ENCODE measurements at regions not wholly inside any gene's neighbourhood (a gene's known extent, or its start where the extent isn't known, plus 50 kb on each side); places are given as distances from the start of the nearest gene placed in this dataset.
A peak's percentile ranks its signal among the peaks of the same experiment; 100 is the strongest.

DNA sequence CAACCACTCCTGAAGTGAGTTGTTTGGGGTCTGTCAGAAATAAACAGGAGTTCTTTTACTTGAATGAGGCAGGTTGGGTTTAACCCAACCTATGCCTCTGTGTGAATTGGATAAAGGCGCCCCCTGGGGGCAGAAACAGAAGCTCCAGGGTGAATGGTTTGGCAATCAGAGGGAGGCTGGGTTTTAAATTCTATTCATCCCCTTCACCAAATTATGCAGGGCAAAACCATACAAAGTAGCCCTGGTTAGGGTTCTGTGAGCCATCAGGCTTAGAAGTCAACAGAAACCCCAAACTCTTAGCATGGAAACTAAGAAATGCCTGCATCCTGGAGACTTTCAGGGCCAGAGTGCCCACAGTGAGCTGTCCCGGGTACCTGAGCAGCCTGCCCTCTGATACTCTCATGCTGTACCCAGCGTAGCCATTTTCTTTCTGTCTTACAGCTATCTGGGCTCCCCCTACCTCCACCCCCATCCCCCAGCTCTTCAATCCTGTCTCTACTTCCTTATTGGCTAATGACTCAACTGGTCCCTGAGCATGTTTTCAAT is 241.5 kb downstream of the ICOS start:
- DNase-seq (ENCODE audit: low read depth, low spot score): peak; percentile 57

DNA sequence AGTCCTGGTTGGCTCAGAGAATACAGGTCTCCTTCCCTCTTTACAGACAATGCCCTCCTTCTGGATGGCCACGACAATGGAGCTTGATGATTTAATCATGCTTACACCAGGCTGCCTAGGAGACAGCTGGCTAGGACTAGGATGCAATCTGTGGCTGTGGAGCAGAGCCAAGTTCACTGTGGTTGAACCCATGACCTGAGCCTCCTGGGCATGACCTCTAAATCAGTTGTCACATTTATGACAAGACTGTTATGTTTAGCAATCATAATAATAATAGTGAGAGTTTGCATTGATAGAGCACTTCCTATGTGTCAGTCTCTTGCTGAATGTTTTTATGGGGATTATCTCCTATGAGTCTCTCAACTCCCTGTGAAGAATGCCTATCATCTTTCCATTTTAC is 244.1 kb downstream of the ICOS start:
- DNase-seq (ENCODE audit: low read depth, low spot score): no peak

DNA sequence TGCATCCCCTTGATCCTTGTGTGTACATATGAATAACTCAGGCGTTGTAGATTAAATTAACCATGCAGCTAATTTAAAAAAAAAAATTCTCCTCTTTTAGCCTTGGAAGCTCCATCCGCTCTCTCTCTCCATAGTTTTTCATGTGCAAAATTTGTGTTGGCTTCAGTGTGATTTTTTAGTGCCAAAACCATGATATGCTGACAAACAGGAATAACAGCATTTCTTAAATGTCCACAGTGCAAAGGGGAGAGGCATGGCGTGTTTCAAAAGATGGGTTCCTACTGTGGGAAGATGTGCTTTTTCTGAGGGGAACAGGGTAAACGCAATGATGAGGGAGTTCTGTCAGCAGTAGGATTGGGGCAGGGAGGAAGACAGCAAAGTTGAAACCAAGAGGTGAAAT is 247.0 kb downstream of the ICOS start:
- DNase-seq (ENCODE audit: low read depth, low spot score): no peak

DNA sequence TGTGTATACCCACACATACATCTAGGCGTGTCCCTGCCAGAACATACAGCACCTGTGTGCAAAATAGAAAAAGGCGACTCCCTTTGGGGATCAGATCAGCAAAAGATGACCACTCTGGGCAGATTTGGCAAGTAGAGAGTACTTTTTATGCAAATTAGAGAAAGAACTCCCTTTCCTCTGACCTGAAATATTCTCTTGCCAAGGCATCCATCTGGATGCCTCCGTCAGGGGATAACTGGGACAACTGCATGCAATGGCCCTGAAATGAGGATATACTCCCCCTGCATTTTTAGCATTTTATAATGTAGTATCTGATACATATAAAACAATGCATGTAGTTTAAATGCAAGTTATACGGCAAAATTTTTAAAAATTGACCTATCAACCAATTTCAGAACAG is 247.7 kb downstream of the ICOS start:
- no peak for DNase-seq (ENCODE audit: low read depth, low spot score)

DNA sequence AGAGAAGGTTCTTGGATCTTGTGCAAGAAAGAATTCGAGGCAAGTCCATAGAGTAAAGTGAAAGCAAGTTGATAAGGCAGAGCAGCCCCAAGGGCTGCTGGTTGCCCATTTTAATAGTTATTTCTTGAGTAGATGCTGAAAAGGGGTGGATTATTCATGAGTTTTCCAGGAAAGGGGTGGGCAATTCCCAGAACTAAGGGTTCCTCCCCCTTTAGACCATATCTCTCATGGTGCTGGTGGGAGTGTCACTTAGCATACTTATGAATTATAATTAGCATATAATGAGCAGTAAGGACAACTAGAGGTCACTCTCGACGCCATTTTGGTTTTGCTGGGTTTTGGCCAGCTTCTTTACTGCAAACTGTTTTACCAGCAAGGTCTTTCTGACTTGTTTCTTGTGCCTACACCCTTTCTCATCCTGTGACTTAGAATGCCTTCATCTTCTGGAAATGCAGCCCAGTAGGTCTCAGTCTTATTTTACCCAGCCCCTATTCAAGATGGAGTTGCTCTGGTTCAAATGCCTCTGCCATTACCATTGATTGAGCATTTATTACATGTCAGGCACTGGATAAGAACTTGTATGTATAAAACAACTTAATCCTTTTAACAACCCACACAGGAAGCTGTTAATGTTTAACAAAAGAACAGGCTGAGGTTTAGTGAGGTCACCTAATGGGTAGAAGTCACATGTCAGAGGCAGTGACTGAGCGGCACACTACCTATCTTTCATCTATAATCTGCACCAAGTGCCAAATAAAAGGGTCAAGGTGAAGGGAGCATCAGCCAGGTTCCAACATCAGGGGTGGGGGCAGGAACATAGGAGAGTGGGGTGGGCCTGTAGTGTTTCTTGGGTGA is 250.9 kb downstream of the ICOS start:
- no peak for DNase-seq (ENCODE audit: low read depth, low spot score)

DNA sequence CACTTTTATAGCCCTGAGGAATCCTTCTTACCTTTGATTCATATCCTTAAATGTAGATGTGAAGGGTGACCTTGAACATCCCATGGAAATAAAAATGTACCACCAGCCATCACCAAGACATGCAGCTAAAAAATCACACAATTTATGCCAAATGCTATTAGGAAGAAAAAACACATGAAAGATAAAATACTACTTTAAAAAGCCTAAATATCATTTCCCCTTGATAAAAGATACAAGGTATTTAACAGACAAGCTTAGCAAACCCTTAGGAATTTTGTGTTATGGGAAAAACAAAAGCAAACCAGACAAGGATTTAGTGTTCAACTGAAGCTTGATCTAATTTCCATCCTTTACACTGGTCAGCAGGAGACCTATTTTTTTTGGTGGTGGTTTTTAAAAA is 255.0 kb downstream of the ICOS start:
- no peak for DNase-seq (ENCODE audit: low read depth, low spot score)

DNA sequence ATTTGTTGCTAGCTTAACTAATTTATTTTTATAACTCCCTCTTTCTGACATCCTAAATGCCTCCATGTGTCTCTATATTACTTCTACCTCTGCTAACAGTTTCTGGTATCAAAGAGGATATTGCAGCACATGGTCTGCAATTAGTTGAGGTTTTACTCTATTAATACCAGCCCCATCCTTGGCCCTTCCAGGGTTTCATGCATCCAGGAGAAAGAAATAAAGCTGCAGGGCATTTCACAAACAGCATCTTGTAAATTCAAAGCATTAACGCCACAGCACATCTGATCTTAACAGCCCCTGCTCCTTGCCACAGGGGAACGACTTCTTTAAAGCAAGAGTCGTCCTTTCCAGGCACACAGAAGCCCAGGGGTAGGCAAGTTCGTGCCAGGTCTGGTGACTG is 258.9 kb downstream of the ICOS start:
- no peak for DNase-seq (ENCODE audit: low read depth, low spot score)

DNA sequence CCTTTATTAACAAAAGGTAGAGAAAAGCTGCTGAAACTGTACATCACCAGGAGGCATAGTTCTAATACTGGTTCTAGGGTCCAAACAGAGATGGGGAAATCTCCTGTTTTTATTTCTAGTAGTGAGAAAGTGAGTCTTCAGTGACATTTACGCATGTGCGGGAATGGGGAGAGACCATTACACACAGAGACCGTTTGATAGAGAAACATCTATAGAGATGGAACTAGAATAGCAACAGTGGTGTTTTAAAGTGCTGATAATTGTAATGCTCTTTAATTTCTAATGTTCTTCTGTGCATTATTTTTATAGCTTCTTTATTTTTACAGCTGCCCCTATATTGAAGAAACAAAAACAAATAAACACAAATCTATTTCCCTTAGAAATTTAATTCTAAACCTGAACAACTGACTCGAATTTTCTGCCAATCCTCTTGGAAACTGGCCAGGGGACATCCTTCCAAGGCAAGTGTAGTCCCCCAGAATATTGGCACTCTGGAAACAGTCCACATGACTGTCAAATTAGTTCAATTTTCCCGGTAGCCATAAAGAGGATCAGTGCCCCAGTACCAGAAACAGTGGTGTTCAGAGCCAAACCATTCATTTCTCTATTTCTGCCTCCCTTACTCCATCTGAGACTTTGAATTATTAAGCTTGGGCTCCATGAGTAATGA is 260.9 kb downstream of the ICOS start:
- DNase-seq (ENCODE audit: low read depth, low spot score): no peak

DNA sequence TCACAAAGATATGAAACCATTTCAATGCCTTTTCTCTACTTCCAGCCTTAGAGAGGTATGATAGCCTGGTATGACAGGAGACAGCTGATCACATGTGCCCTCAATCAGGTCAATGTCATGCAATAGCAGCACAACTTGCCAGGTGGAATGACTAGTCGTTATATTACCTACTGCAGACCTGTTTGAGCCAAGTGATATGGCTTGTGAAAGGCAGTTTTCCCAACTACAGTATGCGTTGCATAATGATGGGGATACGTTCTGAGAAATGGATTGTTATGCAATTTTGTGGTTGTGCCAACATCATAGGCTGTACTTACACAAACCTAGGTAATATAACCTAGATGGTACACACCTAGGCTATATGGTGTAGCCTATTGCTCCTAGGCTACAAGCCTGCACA is 262.8 kb downstream of the ICOS start:
- no peak for DNase-seq (ENCODE audit: low read depth, low spot score)

DNA sequence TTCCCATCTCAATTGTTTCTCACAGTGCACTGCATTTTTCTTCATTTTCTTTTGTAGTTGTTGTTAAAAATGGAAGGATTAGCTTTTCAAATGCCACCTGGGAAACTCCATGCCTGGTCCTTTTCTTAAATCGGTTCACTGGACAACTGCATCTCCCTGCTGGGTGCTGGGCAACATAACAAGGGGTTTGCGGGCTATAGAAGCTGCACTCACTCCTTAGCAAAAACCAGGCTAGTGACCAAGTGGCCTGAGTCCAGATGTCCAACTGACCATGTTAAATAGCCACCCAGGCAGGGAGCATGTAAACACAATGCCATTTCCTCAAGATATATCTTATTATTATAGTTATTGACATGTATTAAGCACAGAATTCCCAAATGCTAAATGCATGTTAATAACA is 264.9 kb downstream of the ICOS start:
- no peak for DNase-seq (ENCODE audit: low read depth, low spot score)

DNA sequence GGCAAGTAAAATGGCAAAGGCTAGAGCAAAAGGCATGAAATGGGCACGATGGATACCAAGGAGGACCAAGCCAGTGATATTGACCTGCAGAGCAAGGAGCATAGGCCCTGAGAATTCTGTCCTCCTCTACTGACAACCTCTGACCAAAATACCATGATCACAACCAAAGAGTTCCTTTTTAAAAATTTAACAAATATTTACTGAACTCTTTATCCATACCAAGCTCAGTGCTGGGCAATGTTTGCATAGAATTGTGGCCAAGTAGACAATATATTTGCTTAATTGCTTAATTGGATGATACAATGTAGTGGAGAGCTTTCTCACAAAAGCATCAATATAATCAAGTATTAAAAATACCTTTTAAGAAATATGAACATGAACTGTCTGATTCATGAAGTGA is 265.7 kb downstream of the ICOS start:
- DNase-seq (ENCODE audit: low read depth, low spot score): no peak

DNA sequence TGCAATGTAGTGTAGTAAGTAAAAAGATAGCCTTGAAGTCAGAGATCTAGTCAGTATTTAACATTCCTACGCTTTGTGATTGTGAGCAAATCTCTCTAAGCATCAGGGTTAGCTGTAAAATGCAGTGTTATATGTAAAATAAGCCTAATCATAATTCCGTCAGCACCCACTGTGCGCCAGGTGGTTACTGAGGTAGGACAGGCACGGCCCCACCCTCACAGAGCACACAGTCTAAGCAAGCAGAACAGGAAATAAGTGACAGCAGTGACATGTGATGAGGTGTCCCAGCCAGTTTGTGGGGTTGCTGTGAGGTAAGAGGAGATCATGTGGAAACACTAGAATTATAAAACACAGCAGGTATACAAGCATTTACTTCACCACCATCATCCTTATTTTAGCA is 267.1 kb downstream of the ICOS start:
- DNase-seq (ENCODE audit: low read depth, low spot score): no peak

DNA sequence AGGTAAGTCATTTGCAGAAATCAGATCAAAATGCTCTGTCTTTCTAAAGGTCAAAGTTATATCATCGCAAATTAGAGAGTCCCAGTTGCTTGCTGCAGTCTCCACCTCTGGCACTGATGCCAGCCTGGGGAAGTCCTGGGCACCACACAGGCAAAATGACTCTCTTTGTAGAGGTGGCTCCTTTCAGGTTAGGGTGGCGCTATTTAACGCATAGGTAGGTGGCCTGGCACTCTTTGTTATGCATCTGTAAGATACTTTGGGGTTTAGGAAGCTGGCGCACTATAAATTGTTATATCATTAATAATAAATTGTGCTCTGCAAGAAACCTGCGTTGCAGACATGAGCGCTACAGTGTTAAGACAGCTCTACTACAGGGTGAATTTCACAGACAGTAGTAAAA is 268.5 kb downstream of the ICOS start:
- no peak for DNase-seq (ENCODE audit: low read depth, low spot score)

DNA sequence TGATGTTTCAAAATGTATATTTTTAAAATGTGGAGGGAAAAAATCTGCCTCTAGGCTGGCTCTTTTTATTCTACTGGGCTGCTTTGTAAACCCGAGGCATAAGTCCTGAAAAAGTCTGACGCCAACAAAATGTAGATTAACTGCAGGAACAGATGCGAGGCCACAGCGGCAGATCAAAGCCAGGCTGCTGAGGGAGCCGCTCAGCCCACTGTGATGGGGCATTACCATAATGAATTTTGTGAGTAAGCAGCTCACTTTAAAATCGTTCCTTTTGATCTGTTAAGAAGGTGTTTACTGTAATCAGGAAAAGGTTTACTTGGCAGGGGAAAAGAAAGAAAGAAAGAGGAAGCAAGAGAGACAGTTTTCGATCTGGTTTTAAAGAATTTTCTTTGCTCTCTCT is 269.0 kb downstream of the ICOS start:
- no peak for DNase-seq (ENCODE audit: low read depth, low spot score)

DNA sequence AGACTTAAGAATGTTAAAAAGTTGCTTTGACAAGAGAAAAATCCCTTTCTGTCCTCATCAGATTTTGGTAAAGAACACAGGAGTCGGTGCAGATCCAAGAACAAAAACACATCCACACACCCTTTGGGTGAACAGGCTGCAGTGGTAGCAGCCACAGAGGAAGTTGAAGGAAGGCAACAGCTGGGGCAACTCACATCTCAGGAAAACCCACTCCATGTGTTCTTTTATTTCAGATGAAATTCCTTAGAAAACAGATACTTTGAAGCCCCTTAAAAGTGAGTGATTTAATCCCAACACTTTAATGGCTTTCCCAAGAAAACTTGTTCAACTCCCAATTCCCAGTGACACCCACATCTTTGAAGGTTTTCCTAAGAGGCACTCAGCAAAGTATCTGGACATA is 271.3 kb downstream of the ICOS start:
- no peak for DNase-seq (ENCODE audit: low read depth, low spot score)

DNA sequence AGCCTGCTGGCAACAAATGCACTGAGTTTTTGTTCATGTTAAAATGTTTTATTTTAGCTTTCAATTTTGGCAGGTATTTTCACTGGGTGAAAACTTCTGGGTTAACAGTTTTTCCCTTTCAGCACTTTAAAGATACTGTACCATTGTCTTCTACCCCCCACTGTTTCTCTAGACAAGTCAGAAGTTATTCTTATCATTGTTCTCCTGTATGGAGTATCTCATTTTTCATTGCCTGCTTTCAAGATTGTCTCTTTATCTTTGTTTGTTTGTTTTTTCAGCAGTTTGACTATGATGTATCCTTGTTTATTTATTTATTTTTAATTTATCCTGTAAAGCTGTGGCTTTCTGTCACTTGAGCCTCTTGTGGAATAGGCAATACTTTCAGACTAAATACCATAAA is 277.0 kb downstream of the ICOS start:
- DNase-seq (ENCODE audit: low read depth, low spot score): no peak

DNA sequence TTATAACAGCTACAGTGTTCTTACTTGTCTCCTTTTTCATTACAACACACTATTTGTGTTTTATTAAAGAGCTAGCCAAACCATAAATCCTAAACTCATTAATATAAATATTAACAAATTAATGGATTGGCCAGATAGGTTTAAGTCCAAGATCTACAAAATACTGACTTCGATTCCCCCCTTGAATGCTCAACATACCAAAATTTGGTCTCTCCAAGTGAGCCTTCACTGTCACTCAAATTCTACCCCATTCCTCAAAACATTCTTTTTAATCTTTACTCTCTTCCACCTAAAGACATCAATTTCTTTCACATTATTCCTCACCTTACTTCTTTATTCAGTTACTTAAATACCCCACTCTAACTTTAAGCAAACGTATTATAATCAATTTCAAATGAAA is 281.5 kb downstream of the ICOS start:
- no peak for DNase-seq (ENCODE audit: low read depth, low spot score)

DNA sequence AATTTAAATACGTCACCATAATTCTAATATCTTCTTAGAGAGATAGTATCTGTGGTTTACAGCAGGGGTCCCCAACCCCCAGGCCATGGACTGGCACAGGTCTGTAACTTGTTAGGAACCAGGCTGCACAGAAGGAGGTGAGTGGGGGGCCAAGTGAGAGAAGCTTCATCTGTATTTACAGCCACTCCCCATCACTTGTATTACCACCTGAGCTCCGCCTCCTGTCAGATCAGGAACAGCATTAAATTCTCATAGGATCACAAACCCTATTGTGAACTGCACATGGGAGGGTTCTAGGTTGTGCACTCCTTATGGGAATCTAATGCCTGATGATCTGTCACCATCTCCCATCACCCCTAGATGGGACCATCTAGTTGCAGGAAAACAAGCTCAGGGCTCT is 282.6 kb downstream of the ICOS start:
- DNase-seq (ENCODE audit: low read depth, low spot score): no peak

DNA sequence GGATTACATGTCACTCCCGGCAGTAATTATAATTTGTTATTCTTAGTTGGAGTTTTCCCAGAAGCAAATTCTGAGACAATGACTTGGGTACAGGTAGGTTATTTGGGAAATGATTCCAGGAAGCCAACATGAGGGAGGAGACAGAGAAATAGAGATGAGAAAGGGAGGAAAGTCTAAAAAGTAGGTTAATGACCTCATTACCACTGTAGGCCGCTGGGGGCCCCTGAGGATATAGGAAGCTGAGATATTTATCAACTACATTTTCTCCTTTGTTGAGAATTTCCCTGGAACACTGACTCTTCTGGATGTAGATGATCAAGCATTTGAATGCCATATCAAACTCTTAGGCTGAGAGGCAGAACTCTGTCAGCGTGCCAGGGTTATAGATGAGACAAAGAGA is 284.3 kb downstream of the ICOS start:
- no peak for DNase-seq (ENCODE audit: low read depth, low spot score)

DNA sequence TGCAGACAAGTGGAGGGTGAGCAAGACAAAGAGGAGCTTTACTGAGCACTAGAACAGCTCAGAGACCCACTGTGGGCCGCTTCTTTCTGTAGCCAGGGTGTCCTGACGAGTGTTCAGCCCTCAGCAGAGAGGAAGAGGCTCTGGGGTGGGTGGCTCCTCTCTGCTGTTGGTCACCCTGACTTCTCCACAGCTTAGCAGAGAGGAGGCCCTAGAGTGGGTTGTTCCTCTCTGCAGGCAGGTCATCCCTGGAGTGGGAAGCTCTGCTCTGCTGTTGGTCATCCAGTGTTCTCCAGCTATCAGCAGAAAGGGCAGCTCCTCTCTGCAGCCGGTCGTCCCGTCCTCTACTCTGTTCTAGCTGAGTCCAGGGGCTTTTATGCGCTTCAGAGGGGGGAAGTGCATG is 286.5 kb downstream of the ICOS start:
- no peak for DNase-seq (ENCODE audit: low read depth, low spot score)

DNA sequence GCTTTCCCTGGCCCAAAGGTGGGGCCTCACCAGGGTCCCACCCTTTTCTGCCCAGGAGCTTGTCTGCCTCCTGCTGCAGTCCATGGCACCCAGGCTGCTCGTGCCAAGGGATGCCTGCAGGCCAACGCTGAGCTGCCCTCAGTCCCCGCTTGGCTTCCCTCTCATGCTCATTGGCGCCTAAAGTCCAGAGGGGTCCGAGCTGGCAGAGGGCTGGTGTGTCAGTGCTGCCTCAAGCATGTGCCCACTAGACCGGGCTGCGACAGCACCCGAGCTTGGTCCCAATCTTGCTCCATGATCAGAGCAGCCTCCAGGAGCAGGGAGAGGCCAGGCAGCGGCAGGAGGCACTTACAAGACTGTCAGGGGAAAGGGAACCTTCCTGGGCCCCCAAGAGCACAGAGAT is 287.0 kb downstream of the ICOS start:
- no peak for DNase-seq (ENCODE audit: low read depth, low spot score)

DNA sequence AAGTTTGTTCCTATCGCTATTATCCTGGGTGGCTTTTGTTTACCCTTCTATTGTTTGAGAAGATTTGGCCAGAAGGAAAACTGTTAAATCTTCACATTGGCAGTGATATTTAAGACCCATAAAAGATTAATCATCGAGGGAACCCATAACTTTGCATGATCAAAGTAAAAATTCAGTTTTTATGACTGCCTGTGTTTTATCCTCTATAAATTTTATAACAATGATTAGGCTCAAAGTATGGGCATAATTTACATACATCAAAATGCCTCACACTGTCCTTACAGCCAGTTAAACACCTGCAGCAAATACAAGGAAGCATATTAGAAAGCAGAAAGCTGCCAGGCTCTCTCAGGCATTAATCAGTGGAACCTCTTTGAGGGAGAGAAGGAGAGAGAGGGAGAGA is 289.1 kb downstream of the ICOS start:
- no peak for DNase-seq (ENCODE audit: low read depth, low spot score)

DNA sequence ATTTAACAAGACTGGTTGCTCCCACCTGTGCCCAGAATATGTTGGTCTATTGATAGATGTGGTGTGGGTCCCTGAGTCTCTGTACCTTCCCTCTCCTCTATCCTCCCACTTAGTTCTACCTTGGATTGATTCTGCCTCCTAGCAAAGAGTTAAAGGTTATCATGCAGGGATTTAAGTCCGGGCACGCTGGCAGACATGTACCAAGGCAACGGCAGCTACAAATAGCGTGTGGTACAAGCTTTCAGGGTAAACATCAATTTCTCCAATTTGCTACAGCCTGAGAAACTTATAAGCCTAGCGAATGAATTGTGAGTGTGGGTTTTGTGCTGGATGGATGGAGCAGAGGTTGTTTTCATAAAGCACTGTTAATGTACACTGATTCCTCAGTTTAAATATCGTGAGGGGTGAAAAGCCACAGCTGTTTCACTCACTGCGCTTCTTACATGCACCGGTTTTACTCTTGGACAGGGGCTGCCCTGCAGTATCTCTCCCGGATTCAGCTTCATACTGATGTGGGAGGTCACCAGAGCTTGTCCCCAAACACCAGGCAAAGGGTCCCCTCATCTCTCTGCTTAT is 289.8 kb downstream of the ICOS start:
- DNase-seq (ENCODE audit: low read depth, low spot score): no peak
